ENCODE measurements at regions not wholly inside any gene's neighbourhood (a gene's known extent, or its start where the extent isn't known, plus 50 kb on each side); places are given as distances from the start of the nearest gene placed in this dataset.

DNA sequence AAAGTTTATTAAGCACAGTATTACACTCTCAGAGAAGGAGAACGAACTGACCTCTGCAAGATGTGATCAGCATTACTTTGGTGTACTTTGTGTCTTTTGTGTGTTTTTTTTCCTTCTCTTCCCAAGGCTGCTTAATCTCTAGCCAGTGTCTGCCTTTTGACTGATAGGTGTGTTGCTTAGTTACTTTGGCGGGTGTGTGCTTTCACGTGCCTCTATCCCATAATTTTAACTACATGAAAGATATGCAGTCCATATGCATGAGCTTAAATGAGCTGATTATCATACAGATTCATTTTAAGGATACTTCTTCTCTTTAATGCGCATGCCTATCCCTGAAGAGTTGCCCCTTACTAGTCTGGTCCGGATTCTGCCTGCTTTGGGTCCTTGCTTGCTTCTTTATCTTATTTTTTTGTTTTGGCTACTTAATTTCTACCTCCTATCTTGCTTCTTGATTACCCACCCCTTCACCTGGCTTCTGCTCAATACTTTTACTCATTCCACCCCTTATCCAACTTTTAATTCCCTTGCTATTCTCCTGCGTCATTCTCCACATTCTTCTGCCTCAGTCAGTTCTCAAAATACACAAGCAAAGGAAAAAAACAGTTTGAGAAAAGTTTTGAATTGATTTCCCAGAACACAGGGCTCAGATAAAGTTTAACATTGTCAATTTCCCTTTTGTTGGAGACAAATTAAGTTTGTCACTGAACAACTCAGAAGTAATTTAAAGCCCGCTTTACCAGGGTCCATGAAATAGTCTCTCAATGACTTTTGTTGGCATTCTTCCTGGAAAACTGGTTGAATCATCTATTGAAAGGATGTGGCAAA lies 182.0 kb downstream of the TENT5D start:
- Histone ChIP-seq H3K36me3 (ENCODE audit: control insufficient read depth, insufficient read depth, low read length) (no peaks in the 10 kb centered on the region), H3K27ac (ENCODE audit: low read depth, low read length) (no peak overlapping the region), H3K27me3 (ENCODE audit: control insufficient read depth, insufficient read depth, low read length, poor library complexity, severe bottlenecking) (no peaks in the 10 kb centered on the region), H3K9ac (ENCODE audit: extremely low read depth, low read length, poor library complexity, severe bottlenecking) (no peak overlapping the region), H3K9me3 (ENCODE audit: control insufficient read depth, low read length) (no peaks in the 10 kb centered on the region), H3K4me1 (ENCODE audit: control insufficient read depth, insufficient read depth, low read length) (no peaks in the 10 kb centered on the region), H3K4me3 (ENCODE audit: low read length) (no peak overlapping the region)
- Mint-ChIP-seq H3K9me3 (peaks cover 84% of the 10 kb centered on the region), H3K4me1 (no peaks in the 10 kb centered on the region), H3K27ac (no peak overlapping the region), H3K27me3 (ENCODE audit: insufficient read depth) (no peaks in the 10 kb centered on the region), H3K36me3 (ENCODE audit: low read depth) (no peaks in the 10 kb centered on the region), H3K4me3 (no peak overlapping the region)
- DNase-seq: no peak
- TF ChIP-seq, protein P1, sequence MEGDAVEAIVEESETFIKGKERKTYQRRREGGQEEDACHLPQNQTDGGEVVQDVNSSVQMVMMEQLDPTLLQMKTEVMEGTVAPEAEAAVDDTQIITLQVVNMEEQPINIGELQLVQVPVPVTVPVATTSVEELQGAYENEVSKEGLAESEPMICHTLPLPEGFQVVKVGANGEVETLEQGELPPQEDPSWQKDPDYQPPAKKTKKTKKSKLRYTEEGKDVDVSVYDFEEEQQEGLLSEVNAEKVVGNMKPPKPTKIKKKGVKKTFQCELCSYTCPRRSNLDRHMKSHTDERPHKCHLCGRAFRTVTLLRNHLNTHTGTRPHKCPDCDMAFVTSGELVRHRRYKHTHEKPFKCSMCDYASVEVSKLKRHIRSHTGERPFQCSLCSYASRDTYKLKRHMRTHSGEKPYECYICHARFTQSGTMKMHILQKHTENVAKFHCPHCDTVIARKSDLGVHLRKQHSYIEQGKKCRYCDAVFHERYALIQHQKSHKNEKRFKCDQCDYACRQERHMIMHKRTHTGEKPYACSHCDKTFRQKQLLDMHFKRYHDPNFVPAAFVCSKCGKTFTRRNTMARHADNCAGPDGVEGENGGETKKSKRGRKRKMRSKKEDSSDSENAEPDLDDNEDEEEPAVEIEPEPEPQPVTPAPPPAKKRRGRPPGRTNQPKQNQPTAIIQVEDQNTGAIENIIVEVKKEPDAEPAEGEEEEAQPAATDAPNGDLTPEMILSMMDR (conservative IDR thresholded peaks at IDR 0.05): no peak
- 61 to 100% methylated on average over 1 to 7 of the region's 7 CpGs for WGBS, 2 experiments (ENCODE audit: insufficient coverage in 1 of 2, insufficient read length in 1 of 2)
